SU-DHL-6 (cell line): ENCODE measurements at regions not wholly inside any gene's neighbourhood (a gene's known extent, or its start where the extent isn't known, plus 50 kb on each side); places are given as distances from the start of the nearest gene placed in this dataset.

Source experiments
- H2AFZ ChIP-seq: fragments of 200-600 bp; sonication (generic); 2 replicates; pipeline ENCODE4 v1.6.1; 2014; ENCODE audit warnings: low read depth, mild to moderate bottlenecking, moderate library complexity, mixed read lengths, antibody characterized with exemption, low read length; ENCODE audit not compliant: severe bottlenecking
- H3F3A ChIP-seq: fragments of 200-600 bp; shearing (Covaris generic); 2 replicates; pipeline ENCODE4 v1.6.0; 2016; ENCODE audit warnings: antibody characterized with exemption, mild to moderate bottlenecking; ENCODE audit not compliant: insufficient read depth
- H3K27ac ChIP-seq: fragments of 200-600 bp; sonication (generic); 2 replicates; pipeline ENCODE4 v1.5.1; 2016; ENCODE audit warnings: low read depth, mild to moderate bottlenecking, low read length, moderate library complexity, mixed read lengths
- H3K27me3 ChIP-seq: fragments of 200-600 bp; sonication (generic), shearing (Covaris generic); 2 replicates; pipeline ENCODE4 v1.6.0; 2014; ENCODE audit warnings: mild to moderate bottlenecking, low read length
- H3K36me3 ChIP-seq: fragments of 200-600 bp; sonication (generic); 2 replicates; pipeline ENCODE4 v1.6.1; 2014; ENCODE audit warnings: mild to moderate bottlenecking, low read length, mixed read lengths
- H3K4me2 ChIP-seq: fragments of 300-600, 200-600 bp; shearing (Covaris generic), sonication (generic); 2 replicates; pipeline ENCODE4 v1.6.0; 2014; ENCODE audit warnings: low read length, low read depth, mild to moderate bottlenecking; ENCODE audit not compliant: poor library complexity, severe bottlenecking
- H3K4me3 ChIP-seq: fragments of 200-600 bp; sonication (generic); 2 replicates; pipeline ENCODE4 v1.5.1; 2014; ENCODE audit warnings: antibody characterized with exemption, low read length, mild to moderate bottlenecking, mixed read lengths; ENCODE audit not compliant: insufficient read depth, poor library complexity, severe bottlenecking
- H3K79me2 ChIP-seq: fragments of 200-600 bp; sonication (generic); 2 replicates; pipeline ENCODE4 v1.6.1; 2014; ENCODE audit warnings: mild to moderate bottlenecking, low read length, moderate library complexity; ENCODE audit not compliant: insufficient read depth
- H3K9ac ChIP-seq: fragments of 200-600 bp; sonication (generic); 2 replicates; pipeline ENCODE4 v1.7.0; 2014; ENCODE audit warnings: mild to moderate bottlenecking, low read length
- H3K9me2 ChIP-seq: fragments of 200-600 bp; sonication (generic); replicated peaks from 2 replicates; pipeline ENCODE4 v1.6.1; 2014; ENCODE audit warnings: low read length; ENCODE audit not compliant: insufficient read depth
- H3K9me3 ChIP-seq: fragments of 200-600 bp; sonication (generic); 2 replicates; pipeline ENCODE4 v1.6.1; 2014; ENCODE audit warnings: low read length, mixed read lengths; ENCODE audit not compliant: insufficient read depth
- H4K20me1 ChIP-seq: fragments of 200-600 bp; sonication (generic); 2 replicates; pipeline ENCODE4 v1.6.1; 2014; ENCODE audit warnings: low read depth, mild to moderate bottlenecking, antibody characterized with exemption, low read length, moderate library complexity, mixed read lengths
- CTCF ChIP-seq: fragments of 200-600 bp; sonication (generic); IDR thresholded peaks from one replicate; pipeline ENCODE4 v1.5.1; 2017; ENCODE audit warnings: antibody characterized with exemption, mild to moderate bottlenecking, low read length, moderate library complexity; ENCODE audit not compliant: insufficient read depth, poor library complexity, severe bottlenecking
- EZH2phosphoT487 ChIP-seq: fragments of 200-600 bp; sonication (generic), shearing (Covaris generic); conservative IDR thresholded peaks from 2 replicates; pipeline ENCODE4 v1.6.1; 2018; ENCODE audit warnings: mild to moderate bottlenecking, antibody characterized with exemption, low read length, moderate library complexity, mixed read lengths

GRCh38 chr12:75814851-75815754 lies 216.5 kb downstream of the PHLDA1 start:
- Histone ChIP-seq H3K9ac (no peak overlapping the region), H3K9me3 (no peaks in the 10 kb centered on the region), H3K9me2 (no peaks in the 10 kb centered on the region), H3K36me3 (no peaks in the 10 kb centered on the region), H4K20me1 (no peaks in the 10 kb centered on the region), H2AFZ (no peak overlapping the region), H3F3A (no peaks in the 10 kb centered on the region), H3K27me3 (no peaks in the 10 kb centered on the region), H3K27ac (no peak overlapping the region), H3K4me3 (no peak overlapping the region), H3K79me2 (no peaks in the 10 kb centered on the region), H3K4me2 (no peak overlapping the region)
- TF ChIP-seq CTCF, result no peak
- no peak for TF ChIP-seq EZH2phosphoT487

DNA sequence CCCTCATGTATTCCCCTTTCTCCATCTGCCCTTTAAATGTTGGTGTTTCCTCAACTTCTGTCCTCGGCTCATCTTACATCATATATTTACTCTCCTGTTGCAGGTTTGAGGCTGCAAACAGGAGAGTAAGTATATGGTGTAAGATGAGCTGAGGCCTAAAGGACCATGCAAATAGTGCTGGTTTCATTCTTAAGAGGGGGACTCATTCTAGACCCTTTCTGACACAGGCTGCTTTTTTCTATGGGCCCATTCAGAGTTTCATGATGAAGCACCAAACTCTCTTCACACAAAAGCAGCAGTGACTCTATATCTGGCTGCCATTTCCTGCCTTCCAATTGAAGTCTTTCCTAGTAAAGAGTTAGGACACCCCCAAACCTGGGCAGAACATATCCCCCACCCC lies 218.5 kb downstream of the PHLDA1 start:
- Histone ChIP-seq H3K4me3 (no peak overlapping the region), H3K9me3 (no peaks in the 10 kb centered on the region), H3K27ac (no peak overlapping the region), H4K20me1 (no peaks in the 10 kb centered on the region), H3K27me3 (no peaks in the 10 kb centered on the region), H3K9ac (no peak overlapping the region), H3K4me2 (no peak overlapping the region), H3F3A (no peaks in the 10 kb centered on the region), H3K79me2 (no peaks in the 10 kb centered on the region), H3K9me2 (no peaks in the 10 kb centered on the region), H2AFZ (no peak overlapping the region), H3K36me3 (no peaks in the 10 kb centered on the region)
- TF ChIP-seq CTCF (no peak), EZH2phosphoT487 (no peak)

DNA sequence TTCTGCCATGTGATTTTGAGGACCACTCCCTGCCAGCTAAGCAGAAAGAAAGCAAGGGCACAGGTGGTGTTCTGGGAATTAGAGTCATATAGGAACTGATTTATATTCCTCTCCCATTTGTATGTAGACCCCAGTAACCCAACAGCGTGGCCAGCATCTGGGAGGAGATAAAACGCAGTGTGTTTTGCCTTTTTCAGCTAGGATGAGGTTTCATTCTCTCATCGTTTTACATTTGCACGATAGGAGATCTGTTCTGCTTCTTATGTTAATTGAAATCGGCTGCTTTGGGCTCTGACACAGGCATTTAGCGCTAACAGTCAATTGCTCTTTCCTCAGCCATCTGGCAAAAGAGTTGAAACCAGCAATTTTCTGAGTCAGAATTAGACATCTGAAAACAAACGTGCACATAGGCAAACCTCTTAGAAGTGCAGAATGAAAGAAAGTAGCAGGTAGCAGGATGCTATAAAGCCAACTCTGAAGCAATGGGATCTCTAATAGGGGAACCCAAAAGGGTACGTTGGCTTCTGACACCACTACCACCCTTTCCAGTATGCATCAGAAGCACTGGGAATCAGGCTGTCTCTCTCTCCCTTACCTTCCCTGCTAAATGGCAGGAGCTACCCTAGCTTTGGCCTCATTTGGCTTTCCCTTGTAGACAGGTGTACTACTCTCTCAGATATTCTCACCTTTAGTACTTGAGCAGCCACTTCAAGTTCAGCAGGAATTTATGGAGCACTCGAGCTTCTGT lies 219.1 kb downstream of the PHLDA1 start:
- Histone ChIP-seq H3K9me3 (no peaks in the 10 kb centered on the region), H3K27ac (no peak overlapping the region), H2AFZ (no peak overlapping the region), H4K20me1 (no peaks in the 10 kb centered on the region), H3K27me3 (no peaks in the 10 kb centered on the region), H3K4me3 (no peak overlapping the region), H3K9ac (no peak overlapping the region), H3K9me2 (no peaks in the 10 kb centered on the region), H3K79me2 (no peaks in the 10 kb centered on the region), H3K36me3 (no peaks in the 10 kb centered on the region), H3F3A (no peaks in the 10 kb centered on the region), H3K4me2 (no peak overlapping the region)
- TF ChIP-seq EZH2phosphoT487 (no peak), CTCF (no peak)
